Keratinocyte (primary cell): ENCODE measurements at regions not wholly inside any gene's neighbourhood (a gene's known extent, or its start where the extent isn't known, plus 50 kb on each side); places are given as distances from the start of the nearest gene placed in this dataset.

Experiments
- DNase-seq: peaks from one replicate; pipeline ENCODE4 v3.0.0-alpha.2; 2011; ENCODE audit warnings: low read depth, missing footprints, low spot score
- FAIRE-seq: peaks from 2 replicates; lab custom pipeline; 2011; peaks lifted over from hg19 to GRCh38; lab: Jason Lieb, UNC
- H2AFZ ChIP-seq: 2 replicates; pipeline ENCODE4 v1.6.0; 2012; ENCODE audit warnings: low read length, control low read depth, inconsistent platforms; ENCODE audit not compliant: control insufficient read depth
- H3K27ac ChIP-seq: 2 replicates; pipeline ENCODE4 v1.5.1; 2011; ENCODE audit warnings: low read length; ENCODE audit not compliant: control insufficient read depth, insufficient read depth
- H3K27me3 ChIP-seq: 3 replicates; pipeline ENCODE4 v1.6.0; 2011; ENCODE audit warnings: low read length; ENCODE audit not compliant: control insufficient read depth, insufficient read depth; ENCODE audit errors: extremely low read depth
- H3K36me3 ChIP-seq, 2 experiments: 2 replicates in 1 of 2; 3 replicates in 1 of 2; pipeline ENCODE4 v1.5.1; 2011; ENCODE audit warnings: low read length in 2 of 2, mild to moderate bottlenecking in 1 of 2; ENCODE audit not compliant: control insufficient read depth in 2 of 2, insufficient read depth in 2 of 2; ENCODE audit errors: extremely low read depth in 1 of 2
- H3K4me1 ChIP-seq: 3 replicates; pipeline ENCODE4 v1.5.1; 2011; ENCODE audit warnings: low read length; ENCODE audit not compliant: control insufficient read depth, insufficient read depth; ENCODE audit errors: extremely low read depth
- H3K4me2 ChIP-seq: 3 replicates; pipeline ENCODE4 v1.6.0; 2011; ENCODE audit warnings: low read depth, low read length; ENCODE audit not compliant: control insufficient read depth, insufficient read depth; ENCODE audit errors: extremely low read depth
- H3K4me3 ChIP-seq, 3 experiments: fragments of 200-600 bp in 1 of 3; sonication (generic) in 1 of 3; 2 replicates in 2 of 3; 3 replicates in 1 of 3; pipeline ENCODE4 v1.5.1; 2011 to 2016; ENCODE audit warnings: low read length in 3 of 3, mild to moderate bottlenecking in 3 of 3, control low read depth in 2 of 3, inconsistent platforms in 1 of 3, low read depth in 1 of 3, mixed read lengths in 1 of 3, mixed run types in 1 of 3, moderate library complexity in 1 of 3; ENCODE audit not compliant: control insufficient read depth in 2 of 3, insufficient read depth in 2 of 3; ENCODE audit errors: extremely low read depth in 1 of 3
- H3K79me2 ChIP-seq: 2 replicates; pipeline ENCODE4 v1.6.0; 2012; ENCODE audit warnings: low read length; ENCODE audit not compliant: control insufficient read depth, insufficient read depth
- H3K9ac ChIP-seq: 3 replicates; pipeline ENCODE4 v1.6.0; 2011; ENCODE audit warnings: low read length; ENCODE audit not compliant: control insufficient read depth, insufficient read depth; ENCODE audit errors: extremely low read depth
- H3K9me1 ChIP-seq: 3 replicates; pipeline ENCODE4 v1.6.0; 2011; ENCODE audit warnings: low read length; ENCODE audit not compliant: control insufficient read depth, insufficient read depth; ENCODE audit errors: extremely low read depth
- H3K9me3 ChIP-seq: 2 replicates; pipeline ENCODE4 v1.5.1; 2012; ENCODE audit warnings: low read depth, low read length; ENCODE audit not compliant: control insufficient read depth
- H4K20me1 ChIP-seq: 3 replicates; pipeline ENCODE4 v1.6.0; 2011; ENCODE audit warnings: low read length; ENCODE audit not compliant: control insufficient read depth, insufficient read depth; ENCODE audit errors: extremely low read depth
- EZH2 ChIP-seq: IDR thresholded peaks from one replicate; pipeline ENCODE4 v1.6.1; 2012; ENCODE audit warnings: inconsistent platforms, mild to moderate bottlenecking, low read length, moderate library complexity
- dilution Hi-C: fragments of 300-500 bp; cut with MboI; formaldehyde crosslinking; loops from one replicate; pipeline ENCODE4 v1.7.0; 2020; ENCODE audit warnings: low sequenced_read_pairs; ENCODE audit not compliant: extremely low pct_ligation_motif_present
- TF ChIP-seq, protein P1 (sequence below), 3 experiments: IDR thresholded peaks in 1 of 3; conservative IDR thresholded peaks in 1 of 3; optimal IDR thresholded peaks in 1 of 3; 2 replicates in 2 of 3; 3 replicates in 1 of 3; pipeline versions ENCODE3 to v1.5.1; 2011; ENCODE audit warnings: low read length in 3 of 3, mild to moderate bottlenecking in 3 of 3, moderate library complexity in 2 of 3, control low read depth in 1 of 3, inconsistent platforms in 1 of 3; ENCODE audit not compliant: insufficient read depth in 2 of 3; ENCODE audit errors: extremely low read depth in 1 of 3

DNA sequence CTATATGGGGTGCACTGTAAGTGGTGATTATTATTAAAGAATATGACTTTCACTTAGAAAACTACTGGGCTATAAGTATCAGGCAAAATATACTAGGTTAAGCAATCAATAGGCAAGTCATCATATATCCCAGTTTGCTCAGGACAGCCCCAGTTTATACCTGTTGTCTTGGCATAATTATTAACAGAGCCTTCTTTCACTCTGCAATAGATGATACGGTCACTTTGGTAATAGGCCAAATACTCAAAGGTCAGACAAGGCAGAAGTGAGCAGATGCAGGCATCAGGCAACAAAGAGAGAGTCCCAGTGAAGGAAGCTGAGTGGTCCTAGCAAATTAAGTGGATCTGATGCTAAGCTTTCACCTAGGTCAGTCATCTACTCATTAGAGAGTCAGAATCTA is 599.9 kb downstream of the LMO4 start:
- FAIRE-seq (no peak), DNase-seq (no peak)
- Histone ChIP-seq H2AFZ (no peak overlapping the region), H3K9me3 (no peaks in the 10 kb centered on the region), H3K4me1 (peaks cover 4% of the 10 kb centered on the region), H3K9ac (no peak overlapping the region), H3K79me2 (no peaks in the 10 kb centered on the region), H3K36me3 (no peaks in the 10 kb centered on the region), H3K27ac (no peak overlapping the region), H3K27me3 (no peaks in the 10 kb centered on the region), H3K9me1 (no peaks in the 10 kb centered on the region), H3K4me2 (no peak overlapping the region), H4K20me1 (no peaks in the 10 kb centered on the region), H3K4me3 (no peak overlapping the region)
- dilution Hi-C loops = no loop called here
- no peak for TF ChIP-seq EZH2
- TF ChIP-seq, protein P1, sequence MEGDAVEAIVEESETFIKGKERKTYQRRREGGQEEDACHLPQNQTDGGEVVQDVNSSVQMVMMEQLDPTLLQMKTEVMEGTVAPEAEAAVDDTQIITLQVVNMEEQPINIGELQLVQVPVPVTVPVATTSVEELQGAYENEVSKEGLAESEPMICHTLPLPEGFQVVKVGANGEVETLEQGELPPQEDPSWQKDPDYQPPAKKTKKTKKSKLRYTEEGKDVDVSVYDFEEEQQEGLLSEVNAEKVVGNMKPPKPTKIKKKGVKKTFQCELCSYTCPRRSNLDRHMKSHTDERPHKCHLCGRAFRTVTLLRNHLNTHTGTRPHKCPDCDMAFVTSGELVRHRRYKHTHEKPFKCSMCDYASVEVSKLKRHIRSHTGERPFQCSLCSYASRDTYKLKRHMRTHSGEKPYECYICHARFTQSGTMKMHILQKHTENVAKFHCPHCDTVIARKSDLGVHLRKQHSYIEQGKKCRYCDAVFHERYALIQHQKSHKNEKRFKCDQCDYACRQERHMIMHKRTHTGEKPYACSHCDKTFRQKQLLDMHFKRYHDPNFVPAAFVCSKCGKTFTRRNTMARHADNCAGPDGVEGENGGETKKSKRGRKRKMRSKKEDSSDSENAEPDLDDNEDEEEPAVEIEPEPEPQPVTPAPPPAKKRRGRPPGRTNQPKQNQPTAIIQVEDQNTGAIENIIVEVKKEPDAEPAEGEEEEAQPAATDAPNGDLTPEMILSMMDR (optimal IDR thresholded peaks at IDR 0.05 in 1 of 3, IDR thresholded peaks at IDR 0.05 in 1 of 3, conservative IDR thresholded peaks at IDR 0.05 in 1 of 3; ENCODE audit: extremely low read depth in 1 of 3, insufficient read depth in 2 of 3, low read length in 3 of 3) = no peak

DNA sequence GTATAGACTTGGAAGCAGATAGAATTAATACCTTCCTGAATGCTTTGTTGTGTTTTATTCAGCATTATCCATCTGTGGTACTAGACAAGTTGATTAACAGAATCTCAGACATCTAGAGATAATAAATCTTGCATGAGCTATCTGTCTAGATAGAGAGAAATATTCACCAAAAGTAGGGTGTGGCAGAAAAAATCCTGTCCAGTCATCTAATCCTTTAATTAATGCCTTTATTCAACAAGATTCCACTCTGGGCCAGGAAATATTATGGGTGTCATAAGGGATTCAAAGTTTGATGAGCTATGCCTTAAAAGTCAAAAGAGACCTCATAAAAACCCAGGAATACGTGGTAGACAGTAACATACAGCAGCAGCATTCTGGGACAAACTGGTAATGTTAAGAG is 601.2 kb downstream of the LMO4 start:
- H4K20me1 ChIP-seq = no peaks in the 10 kb centered on the region
- DNase-seq = no peak
- no peak overlapping the region for H3K4me3 ChIP-seq
- peak; percentile 44 for FAIRE-seq
- no peak overlapping the region for H3K27ac ChIP-seq
- H3K27me3 ChIP-seq = no peaks in the 10 kb centered on the region
- H3K4me2 ChIP-seq = no peak overlapping the region
- no peaks in the 10 kb centered on the region for H3K9me1 ChIP-seq
- peaks cover 4% of the 10 kb centered on the region for H3K4me1 ChIP-seq
- H3K36me3 ChIP-seq = no peaks in the 10 kb centered on the region
- no peak overlapping the region for H2AFZ ChIP-seq
- no peaks in the 10 kb centered on the region for H3K9me3 ChIP-seq
- dilution Hi-C loops = no loop called here
- no peaks in the 10 kb centered on the region for H3K79me2 ChIP-seq
- TF ChIP-seq, protein P1 (optimal IDR thresholded peaks at IDR 0.05 in 1 of 3, IDR thresholded peaks at IDR 0.05 in 1 of 3, conservative IDR thresholded peaks at IDR 0.05 in 1 of 3; ENCODE audit: extremely low read depth in 1 of 3, insufficient read depth in 2 of 3, low read length in 3 of 3) = no peak
- TF ChIP-seq EZH2 = no peak
- no peak overlapping the region for H3K9ac ChIP-seq
